IMR-90 (cell line): ENCODE measurements at regions not wholly inside any gene's neighbourhood (a gene's known extent, or its start where the extent isn't known, plus 50 kb on each side); places are given as distances from the start of the nearest gene placed in this dataset.
"Not testable (repeated sequence)": the region's sequence is repeated elsewhere in the genome, so short reads cannot be mapped to it uniquely, and the experiment has no call there.

Experiments used
- ATAC-seq: fragments of 200-7000 bp; cut with Tn5 transposase; 2 replicates; pipeline ENCODE4 v1.9.1; 2020; ENCODE audit warnings: low read depth, mild to moderate bottlenecking, moderate library complexity
- BruUV-seq: library from RNA; stranded (reverse); fragments of 400-500 nt; replicated peaks from 2 replicates; lab custom pipeline; 2021; lab: Mats Ljungman, UMichigan
- CTCF ChIA-PET: fragments of 300-600 bp; formaldehyde crosslinking; extraction: SDS; loops from one replicate; lab custom pipeline; 2021; ENCODE audit warnings: antibody characterized with exemption; lab: Yijun Ruan, JAX
- POLR2A ChIA-PET: fragments of 300-600 bp; sonication (Branson Sonifier 250); formaldehyde crosslinking; loops from one replicate; lab custom pipeline; 2022; ENCODE audit warnings: antibody characterized with exemption; ENCODE audit not compliant: unreplicated experiment; lab: Charles Lee
- DNase-seq: peaks from one replicate; pipeline ENCODE4 v3.0.0; 2013
- H2AFZ ChIP-seq: replicated peaks from 2 replicates; pipeline ENCODE3; 2013; ENCODE audit warnings: low read length, mild to moderate bottlenecking; ENCODE audit not compliant: poor library complexity
- H2AK5ac ChIP-seq: 2 replicates; pipeline ENCODE4 v1.6.1; 2013; ENCODE audit warnings: low read depth, low read length, inconsistent platforms
- H2AK9ac ChIP-seq: replicated peaks from 2 replicates; pipeline ENCODE3; 2013; ENCODE audit warnings: mild to moderate bottlenecking, low read depth, low read length, moderate library complexity; ENCODE audit not compliant: poor library complexity
- H2BK120ac ChIP-seq: 2 replicates; pipeline ENCODE4 v1.6.1; 2013; ENCODE audit warnings: low read depth, low read length, inconsistent platforms
- H2BK15ac ChIP-seq: 3 replicates; pipeline ENCODE4 v1.6.1; 2013; ENCODE audit warnings: low read depth, low read length, inconsistent platforms
- H2BK20ac ChIP-seq: 2 replicates; pipeline ENCODE4 v1.6.1; 2013; ENCODE audit warnings: low read depth, mild to moderate bottlenecking, inconsistent platforms, low read length, moderate library complexity
- H2BK5ac ChIP-seq: 2 replicates; pipeline ENCODE4 v1.6.1; 2013; ENCODE audit warnings: mild to moderate bottlenecking, low read depth, low read length, inconsistent platforms; ENCODE audit not compliant: poor library complexity, severe bottlenecking
- H3K14ac ChIP-seq: replicated peaks from 2 replicates; pipeline ENCODE4 v1.6.1; 2013; ENCODE audit warnings: low read depth, low read length, inconsistent platforms
- H3K18ac ChIP-seq: 2 replicates; pipeline ENCODE4 v1.6.1; 2013; ENCODE audit warnings: low read depth, low read length, control low read depth
- H3K23ac ChIP-seq: 2 replicates; pipeline ENCODE4 v1.6.1; 2013; ENCODE audit warnings: low read depth, low read length, inconsistent platforms
- H3K27ac ChIP-seq: 2 replicates; pipeline ENCODE4 v1.5.1; 2013; ENCODE audit warnings: mild to moderate bottlenecking, control low read depth, low read length; ENCODE audit not compliant: insufficient read depth
- H3K27me3 ChIP-seq: 2 replicates; pipeline ENCODE4 v1.6.1; 2013; ENCODE audit warnings: low read length; ENCODE audit not compliant: control insufficient read depth, insufficient read depth
- H3K36me3 ChIP-seq: 2 replicates; pipeline ENCODE4 v1.6.1; 2013; ENCODE audit warnings: low read length, mixed read lengths; ENCODE audit not compliant: control insufficient read depth, insufficient read depth
- H3K4ac ChIP-seq: 2 replicates; pipeline ENCODE4 v1.6.1; 2013; ENCODE audit warnings: low read depth, low read length, inconsistent platforms
- H3K4me1 ChIP-seq: 2 replicates; pipeline ENCODE4 v1.6.1; 2013; ENCODE audit warnings: low read length, mixed read lengths; ENCODE audit not compliant: control insufficient read depth, insufficient read depth
- H3K4me2 ChIP-seq: 2 replicates; pipeline ENCODE4 v1.6.1; 2013; ENCODE audit warnings: low read depth, mild to moderate bottlenecking, control low read depth, low read length, moderate library complexity
- H3K4me3 ChIP-seq: 2 replicates; pipeline ENCODE4 v1.5.1; 2013; ENCODE audit warnings: low read depth, mild to moderate bottlenecking, control low read depth, low read length, moderate library complexity; ENCODE audit not compliant: insufficient read depth
- H3K56ac ChIP-seq: 2 replicates; pipeline ENCODE4 v1.6.1; 2013; ENCODE audit warnings: low read length, inconsistent platforms; ENCODE audit not compliant: insufficient read depth; ENCODE audit errors: extremely low read depth
- H3K79me1 ChIP-seq, 2 experiments: 2 replicates each; pipeline ENCODE4 v1.6.1; 2013; ENCODE audit warnings: low read length in 2 of 2, inconsistent platforms in 1 of 2, low read depth in 1 of 2
- H3K9ac ChIP-seq: 2 replicates; pipeline ENCODE4 v1.6.1; 2013; ENCODE audit warnings: low read depth, low read length, control low read depth
- H3K9me1 ChIP-seq: 2 replicates; pipeline ENCODE4 v1.6.1; 2013; ENCODE audit warnings: low read length, inconsistent platforms; ENCODE audit not compliant: insufficient read depth
- H3K9me3 ChIP-seq: 2 replicates; pipeline ENCODE4 v1.6.1; 2013; ENCODE audit warnings: low read length; ENCODE audit not compliant: control insufficient read depth, insufficient read depth
- H4K20me1 ChIP-seq: 2 replicates; pipeline ENCODE4 v1.6.1; 2013; ENCODE audit warnings: low read length, inconsistent platforms; ENCODE audit not compliant: insufficient read depth
- H4K5ac ChIP-seq: 2 replicates; pipeline ENCODE4 v1.6.1; 2013; ENCODE audit warnings: mild to moderate bottlenecking, low read depth, low read length, control low read depth
- H4K8ac ChIP-seq, 2 experiments: 2 replicates each; pipeline ENCODE4 v1.6.1; 2013; ENCODE audit warnings: low read depth in 2 of 2, low read length in 2 of 2, control low read depth in 1 of 2, inconsistent platforms in 1 of 2
- H4K91ac ChIP-seq: 2 replicates; pipeline ENCODE4 v1.6.1; 2013; ENCODE audit warnings: low read depth, low read length, inconsistent platforms; ENCODE audit not compliant: insufficient read depth
- WGBS, 2 experiments: methylation state at CpG; one replicate each; pipeline versions ENCODE4 v1.1.5 to v1.1.7; 2013; ENCODE audit warnings: missing lambda C conversion rate in 2 of 2; ENCODE audit not compliant: insufficient read length in 1 of 2; ENCODE audit errors: extremely low coverage in 2 of 2; 5-methylcytosine and 5-hydroxymethylcytosine counted together
- dilution Hi-C: fragments of 300-500 bp; cut with HindIII; formaldehyde crosslinking; loops from one replicate; pipeline ENCODE4 v1.14.3; 2018; ENCODE audit warnings: low sequenced_read_pairs; ENCODE audit not compliant: unreplicated experiment
- in situ Hi-C: fragments of 300-500 bp; cut with MboI; formaldehyde crosslinking; loops from 3 replicates; pipeline ENCODE4 v1.14.3; 2019; ENCODE audit warnings: low sequenced_read_pairs, inconsistent platforms, mixed read lengths
- intact Hi-C: fragments of 100-400 bp; cut with micrococcal nuclease; formaldehyde crosslinking; loops from 2 replicates; pipeline ENCODE4 v1.10.0; 2022

DNA sequence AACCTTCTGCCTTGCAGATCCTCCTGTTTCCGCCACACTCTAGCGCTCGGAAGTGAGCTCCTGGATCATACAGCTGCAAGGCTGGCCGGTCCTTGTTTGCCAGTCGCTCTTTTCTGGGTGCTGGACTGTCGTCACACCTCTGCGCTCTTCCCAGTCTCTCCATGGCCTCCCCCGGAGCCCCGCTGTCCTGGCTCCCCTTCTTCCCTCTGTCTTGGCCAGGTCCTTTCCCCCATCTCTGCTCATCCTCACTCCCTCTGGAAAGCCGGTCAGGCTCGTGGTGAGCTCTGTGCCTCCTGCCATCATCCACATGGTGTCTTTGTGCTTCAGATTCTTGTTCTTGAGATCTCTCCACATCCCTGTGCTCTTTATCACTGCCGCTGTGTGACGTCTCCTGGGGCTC, 91.6 kb downstream of the LGALS9B start:
- in situ Hi-C loops, dilution Hi-C loops, H4K5ac ChIP-seq, DNase-seq, H3K79me1 ChIP-seq, H3K4me2 ChIP-seq, H2BK120ac ChIP-seq, H4K20me1 ChIP-seq, H2AFZ ChIP-seq, POLR2A ChIA-PET, H3K18ac ChIP-seq, H2BK15ac ChIP-seq, H3K36me3 ChIP-seq, H4K91ac ChIP-seq, ATAC-seq, H2AK9ac ChIP-seq, intact Hi-C loops, H3K4ac ChIP-seq, H3K9ac ChIP-seq, H3K56ac ChIP-seq, H3K4me3 ChIP-seq, H3K14ac ChIP-seq, H2BK20ac ChIP-seq, H3K9me3 ChIP-seq, BruUV-seq, H2AK5ac ChIP-seq, H3K4me1 ChIP-seq, H2BK5ac ChIP-seq, CTCF ChIA-PET, H4K8ac ChIP-seq, H3K9me1 ChIP-seq, H3K23ac ChIP-seq, H3K27me3 ChIP-seq, H3K27ac ChIP-seq: not testable (repeated sequence)
- WGBS, 2 experiments, result 100% methylated on average over 1 of the region's 13 CpGs; no CpG with 5 or more reads in 1 of the 2 experiments
